HT1080 (cell line): ENCODE measurements at regions not wholly inside any gene's neighbourhood (a gene's known extent, or its start where the extent isn't known, plus 50 kb on each side); places are given as distances from the start of the nearest gene placed in this dataset.
"Not testable (repeated sequence)": the region's sequence is repeated elsewhere in the genome, so short reads cannot be mapped to it uniquely, and the experiment has no call there.

ENCODE experiments used
- DNase-seq: peaks from one replicate; pipeline ENCODE4 v3.0.0-alpha.2; 2015; ENCODE audit warnings: low read depth

GRCh38 chr3:5035113-5035512 is 55.9 kb downstream of the BHLHE40 start:
- DNase-seq = no peak

- DNase-seq = no peak
These were observed 56.6 kb downstream of the BHLHE40 start for GRCh38 chr3:5035692-5036391.

GRCh38 chr3:5036392-5036766 is 57.1 kb downstream of the BHLHE40 start:
- DNase-seq = no peak

GRCh38 chr3:5036858-5037257 is 57.6 kb downstream of the BHLHE40 start:
- no peak for DNase-seq

- DNase-seq = no peak
These were observed 60.3 kb downstream of the BHLHE40 start for GRCh38 chr3:5039585-5039984.

- no peak for DNase-seq
These were observed 62.1 kb downstream of the BHLHE40 start for GRCh38 chr3:5041315-5041714.

GRCh38 chr3:5045961-5046360 is 66.7 kb downstream of the BHLHE40 start:
- DNase-seq = no peak

GRCh38 chr3:5047764-5048419 is 68.7 kb downstream of the BHLHE40 start:
- no peak for DNase-seq

GRCh38 chr3:5051772-5052171 is 70.3 kb upstream of the ARL8B start:
- DNase-seq = no peak

GRCh38 chr3:5052247-5052646 is 69.8 kb upstream of the ARL8B start:
- DNase-seq = no peak

GRCh38 chr3:5053021-5053831 is 68.9 kb upstream of the ARL8B start:
- no peak for DNase-seq

GRCh38 chr3:5054098-5054497 is 68.0 kb upstream of the ARL8B start:
- DNase-seq = no peak

GRCh38 chr3:5054579-5054978 is 67.5 kb upstream of the ARL8B start:
- DNase-seq = not testable (repeated sequence)

- DNase-seq = no peak
These were observed 66.6 kb upstream of the ARL8B start for GRCh38 chr3:5055357-5056110.

GRCh38 chr3:5056111-5056391 is 66.0 kb upstream of the ARL8B start:
- DNase-seq = no peak

- no peak for DNase-seq
These were observed 64.8 kb upstream of the ARL8B start for GRCh38 chr3:5057272-5057671.

- peak; percentile 74 for DNase-seq
These were observed 64.2 kb upstream of the ARL8B start for GRCh38 chr3:5057857-5058324.

GRCh38 chr3:5058471-5058951 is 63.6 kb upstream of the ARL8B start:
- no peak for DNase-seq

GRCh38 chr3:5059782-5060181 is 62.3 kb upstream of the ARL8B start:
- DNase-seq = no peak

GRCh38 chr3:5061218-5061569 is 60.9 kb upstream of the ARL8B start:
- no peak for DNase-seq

GRCh38 chr3:5063724-5064123 is 58.4 kb upstream of the ARL8B start:
- no peak for DNase-seq

GRCh38 chr3:5068531-5069050 is 53.5 kb upstream of the ARL8B start:
- no peak for DNase-seq
